ENCODE measurements at regions not wholly inside any gene's neighbourhood (a gene's known extent, or its start where the extent isn't known, plus 50 kb on each side); places are given as distances from the start of the nearest gene placed in this dataset.

DNA sequence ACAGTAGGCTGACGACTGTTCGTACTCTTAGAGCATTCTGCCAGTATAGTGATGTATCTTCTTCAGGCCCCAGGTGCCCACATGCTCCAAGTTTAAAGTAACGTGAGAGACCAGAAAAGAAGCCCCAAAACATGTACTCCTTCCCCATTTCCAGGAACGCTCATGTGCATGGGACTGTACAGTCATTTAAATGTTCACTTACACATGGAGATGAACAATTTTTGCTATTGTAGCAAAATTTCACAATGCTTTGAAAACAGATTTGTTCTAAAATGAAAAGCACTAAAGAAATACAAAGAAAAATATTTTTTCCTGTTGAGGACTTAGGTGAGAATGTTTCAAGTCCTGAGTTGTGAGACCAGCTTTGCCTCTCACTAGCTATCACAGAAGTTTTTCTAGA, 269.3 kb upstream of the PRDM1 start:
- TF ChIP-seq CTCF (IDR thresholded peaks at IDR 0.05; ENCODE audit: low read depth, low read length, missing input control) (no peak), JUND (IDR thresholded peaks at IDR 0.05) (no peak), YY1 (IDR thresholded peaks at IDR 0.05) (no peak), RAD21 (IDR thresholded peaks at IDR 0.05) (no peak), RXRA (IDR thresholded peaks at IDR 0.05) (no peak), FOXA1 (IDR thresholded peaks at IDR 0.05) (no peak), SP1 (IDR thresholded peaks at IDR 0.05) (no peak), EGR1 (IDR thresholded peaks at IDR 0.05; ENCODE audit: low read depth in 2 of 2) (no peak), TAF1 (conservative IDR thresholded peaks at IDR 0.05) (no peak)
- TF ChIP-seq, protein P1, sequence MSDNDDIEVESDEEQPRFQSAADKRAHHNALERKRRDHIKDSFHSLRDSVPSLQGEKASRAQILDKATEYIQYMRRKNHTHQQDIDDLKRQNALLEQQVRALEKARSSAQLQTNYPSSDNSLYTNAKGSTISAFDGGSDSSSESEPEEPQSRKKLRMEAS (IDR thresholded peaks at IDR 0.05), result no peak
